HG03565 (cell line): ENCODE measurements at regions not wholly inside any gene's neighbourhood (a gene's known extent, or its start where the extent isn't known, plus 50 kb on each side); places are given as distances from the start of the nearest gene placed in this dataset.
"Not testable (repeated sequence)": the region's sequence is repeated elsewhere in the genome, so short reads cannot be mapped to it uniquely, and the experiment has no call there.

Experiments
- ATAC-seq: cut with Tn5 transposase; IDR thresholded peaks from one replicate; pipeline ENCODE4 v1.9.1; 2021; ENCODE audit warnings: mild to moderate bottlenecking, moderate library complexity; ENCODE audit not compliant: unreplicated experiment

- ATAC-seq, result no peak
These were observed 388.2 kb upstream of the LUZP2 start for GRCh38 chr11:24108609-24109008.

GRCh38 chr11:24122291-24122690 lies 374.6 kb upstream of the LUZP2 start:
- no peak for ATAC-seq

- no peak for ATAC-seq
These were observed 372.0 kb upstream of the LUZP2 start for GRCh38 chr11:24124876-24125275.

- ATAC-seq, result no peak
These were observed 365.2 kb upstream of the LUZP2 start for GRCh38 chr11:24131698-24132097.

DNA sequence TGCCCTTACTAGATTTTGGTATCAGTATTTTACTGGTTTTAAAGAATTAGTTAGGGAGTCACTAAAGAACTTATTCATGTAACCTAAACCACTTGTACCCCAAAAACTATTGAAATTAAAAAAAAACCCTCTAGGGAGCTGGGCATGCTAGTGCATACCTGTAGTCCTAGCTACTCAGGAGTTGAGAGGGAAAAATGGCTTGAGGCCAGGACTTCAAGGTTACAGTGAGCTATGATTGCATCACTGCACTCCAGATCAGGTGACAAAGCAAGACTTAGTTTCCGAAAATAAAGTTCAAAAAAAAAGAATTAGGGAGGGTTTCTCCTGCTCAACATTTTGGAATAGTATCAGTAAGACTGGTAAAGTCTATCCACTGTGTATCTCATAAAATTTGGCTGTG lies 364.4 kb upstream of the LUZP2 start:
- no peak for ATAC-seq

- no peak for ATAC-seq
These were observed 361.8 kb upstream of the LUZP2 start for GRCh38 chr11:24134879-24135589.

GRCh38 chr11:24142062-24142461 lies 354.8 kb upstream of the LUZP2 start:
- ATAC-seq, result no peak

DNA sequence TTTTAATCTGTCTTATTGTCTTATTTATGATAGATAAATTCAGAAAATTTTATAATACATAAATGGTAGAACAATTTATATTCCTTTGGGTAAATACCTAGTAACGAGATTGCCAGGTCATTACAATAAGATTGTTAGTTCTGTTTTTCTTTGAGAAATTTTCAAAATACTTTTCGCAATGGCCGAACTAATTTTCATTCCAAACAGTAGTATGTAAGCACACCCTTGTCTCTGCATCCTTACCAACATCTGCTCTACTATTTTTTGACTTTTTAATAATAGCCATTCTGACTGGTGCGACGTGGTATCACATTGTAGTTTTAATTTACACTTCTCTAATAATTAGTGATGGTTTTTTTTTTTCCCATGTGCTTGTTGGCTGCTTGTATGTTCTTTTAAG lies 351.4 kb upstream of the LUZP2 start:
- no peak for ATAC-seq

DNA sequence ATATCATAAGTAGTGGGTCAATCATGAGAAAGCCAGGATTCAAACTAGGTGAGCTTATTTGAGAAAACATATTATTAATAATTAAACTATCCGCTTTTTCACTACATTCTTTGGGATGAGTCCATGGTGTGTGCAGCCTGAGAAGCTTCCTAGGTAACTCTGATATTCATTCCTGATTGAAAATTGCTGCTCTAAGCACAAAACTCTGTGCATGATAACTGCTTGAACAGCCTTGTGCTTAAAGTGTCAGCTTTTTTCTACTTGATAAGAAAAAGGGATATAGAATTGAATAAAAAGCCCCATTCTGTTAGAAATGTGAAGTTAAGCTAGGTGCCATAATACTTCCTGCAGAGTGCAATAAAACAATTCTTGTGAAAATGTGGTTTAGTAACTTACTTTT lies 343.5 kb upstream of the LUZP2 start:
- ATAC-seq, result no peak

- no peak for ATAC-seq
These were observed 341.1 kb upstream of the LUZP2 start for GRCh38 chr11:24155792-24156191.

DNA sequence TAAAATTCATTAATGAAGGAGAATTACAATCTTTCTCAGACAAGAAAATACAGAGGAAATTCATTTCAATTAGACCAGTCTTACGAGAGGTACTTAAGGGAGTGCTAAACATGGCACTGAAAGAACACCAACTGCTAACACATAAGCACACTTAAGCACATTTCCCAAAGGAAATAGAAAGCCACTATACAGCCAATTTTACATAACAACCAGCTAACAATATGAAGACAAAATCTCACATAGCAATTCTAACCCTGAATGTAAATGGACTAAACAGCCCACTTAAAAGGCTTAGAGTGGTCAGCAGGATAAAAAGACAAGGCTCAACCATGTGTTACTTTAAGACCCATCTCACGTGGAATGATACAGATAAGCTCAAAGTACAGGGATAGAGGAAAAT lies 339.5 kb upstream of the LUZP2 start:
- no peak for ATAC-seq

GRCh38 chr11:24161587-24161986 lies 335.3 kb upstream of the LUZP2 start:
- no peak for ATAC-seq

DNA sequence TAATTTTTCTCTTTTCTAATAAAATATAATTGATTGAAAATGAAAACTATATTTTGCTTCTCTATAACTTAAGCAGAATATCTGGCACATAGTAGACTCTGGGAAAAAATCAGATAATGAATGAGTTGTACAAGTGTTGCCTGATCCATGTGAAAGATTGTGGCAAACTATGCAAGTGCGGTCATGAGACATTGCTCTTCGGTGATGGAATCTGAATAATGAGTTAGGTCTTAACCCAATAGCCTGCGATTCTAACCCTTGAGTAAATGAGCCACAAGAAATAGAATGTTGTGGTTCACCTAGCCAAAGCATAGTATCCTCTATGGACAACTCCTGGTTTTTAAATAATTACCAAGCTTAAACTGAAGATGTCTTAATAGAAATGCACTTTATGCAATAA lies 333.7 kb upstream of the LUZP2 start:
- ATAC-seq, result no peak

GRCh38 chr11:24163841-24164240 lies 333.0 kb upstream of the LUZP2 start:
- ATAC-seq, result no peak

DNA sequence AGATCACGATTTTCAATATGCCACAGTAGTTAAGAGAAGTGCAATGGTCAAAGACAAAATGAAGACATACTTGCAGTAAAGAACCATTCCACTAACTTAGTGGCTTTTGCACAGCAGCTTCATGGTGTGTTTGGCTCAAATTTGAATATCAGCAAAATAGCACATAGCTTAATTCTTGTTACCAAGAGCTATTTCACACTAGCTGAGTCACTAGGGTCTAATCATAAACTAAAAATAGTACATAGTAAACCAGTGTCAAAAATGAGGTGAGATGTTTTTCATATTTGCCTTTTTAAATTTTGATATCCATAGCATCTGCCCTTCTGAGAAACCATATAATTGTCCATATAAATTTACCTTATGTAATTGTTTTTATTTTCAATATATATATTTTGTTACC lies 325.0 kb upstream of the LUZP2 start:
- ATAC-seq, result no peak

DNA sequence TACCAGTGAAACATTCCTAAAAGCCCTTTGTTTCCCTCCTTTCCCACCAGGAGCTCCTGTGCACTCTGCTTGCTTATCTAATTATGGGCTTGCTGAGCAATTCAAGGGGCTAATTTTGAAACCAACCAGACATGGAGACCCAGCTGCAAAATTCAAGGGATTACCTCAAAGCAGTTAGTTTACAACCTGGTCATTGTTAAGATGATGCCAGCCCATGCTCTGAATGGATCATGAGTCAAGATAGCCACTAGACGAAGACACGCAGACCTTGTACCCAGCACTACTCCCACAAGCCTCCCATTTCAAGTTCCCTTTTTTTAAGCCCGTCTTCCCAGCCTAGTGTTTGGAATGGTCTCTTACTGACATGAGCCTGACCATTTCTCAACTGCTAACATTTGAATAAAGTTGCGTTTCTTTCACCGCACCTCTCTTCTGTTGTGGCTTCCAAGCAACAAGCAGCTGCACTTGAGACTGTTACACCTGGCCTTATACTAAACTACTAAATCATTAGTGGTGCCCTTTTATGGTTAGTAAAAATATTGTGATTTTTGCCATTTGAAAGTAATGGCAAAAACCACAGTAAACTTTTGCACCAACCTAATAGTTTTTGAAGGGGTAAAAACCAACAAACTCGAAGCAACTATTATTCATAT lies 315.3 kb upstream of the LUZP2 start:
- no peak for ATAC-seq

DNA sequence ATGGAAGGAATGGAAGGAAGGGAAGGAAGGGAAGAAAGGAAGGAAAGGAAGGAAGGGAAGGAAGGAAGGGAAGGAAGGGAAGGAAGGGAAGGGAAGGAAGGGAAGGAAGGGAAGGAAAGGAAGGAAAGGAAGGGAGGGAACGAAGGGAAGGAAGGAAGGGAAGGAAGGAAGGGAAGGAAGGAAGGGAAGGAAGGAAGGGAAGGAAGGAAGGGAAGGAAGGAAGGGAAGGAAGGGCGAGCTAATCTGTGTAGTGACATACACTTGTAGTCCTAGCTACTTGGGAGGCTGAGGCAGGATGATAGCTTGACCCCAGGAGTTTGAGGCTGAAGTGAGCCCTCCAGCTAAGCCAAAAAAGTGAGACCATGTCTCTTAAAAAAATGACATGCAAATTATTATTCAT lies 311.3 kb upstream of the LUZP2 start:
- not testable (repeated sequence) for ATAC-seq

DNA sequence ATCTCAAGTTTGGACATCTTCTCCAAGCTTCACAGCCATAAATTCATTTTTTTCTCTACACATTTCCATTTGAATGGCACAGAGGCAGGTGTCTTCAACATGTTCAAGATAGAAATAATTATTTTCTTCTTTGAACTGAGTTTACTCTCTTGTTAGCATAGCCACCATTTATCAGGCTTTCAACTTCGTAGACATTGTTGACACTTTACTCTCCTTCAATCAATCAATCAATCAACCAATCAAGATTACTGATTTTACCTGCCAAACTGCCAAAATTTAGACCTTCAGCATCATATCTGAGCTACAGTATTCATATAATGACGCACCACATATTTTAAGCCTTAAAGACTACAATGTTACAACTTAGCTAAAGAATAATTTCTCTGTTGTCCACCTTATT lies 300.1 kb upstream of the LUZP2 start:
- no peak for ATAC-seq

GRCh38 chr11:24198481-24198880 lies 298.4 kb upstream of the LUZP2 start:
- no peak for ATAC-seq

DNA sequence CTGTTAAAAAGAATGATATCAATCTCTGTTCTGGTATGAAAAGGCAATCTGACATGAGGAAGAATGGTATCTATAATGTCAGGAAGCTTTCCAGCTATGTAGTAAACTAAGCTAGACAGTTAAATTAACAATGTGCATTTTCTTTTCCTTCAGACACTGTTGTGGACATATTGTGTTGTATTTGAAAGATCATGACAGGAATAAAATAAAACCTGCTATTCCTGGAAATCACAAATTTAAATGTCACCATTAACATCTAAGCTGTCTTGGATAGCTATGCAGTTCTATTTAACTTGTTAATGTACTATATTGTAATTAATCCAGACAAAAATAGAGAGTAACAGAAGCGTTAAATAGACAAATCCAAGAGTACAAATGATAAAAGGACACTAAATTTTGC lies 297.4 kb upstream of the LUZP2 start:
- ATAC-seq, result no peak

DNA sequence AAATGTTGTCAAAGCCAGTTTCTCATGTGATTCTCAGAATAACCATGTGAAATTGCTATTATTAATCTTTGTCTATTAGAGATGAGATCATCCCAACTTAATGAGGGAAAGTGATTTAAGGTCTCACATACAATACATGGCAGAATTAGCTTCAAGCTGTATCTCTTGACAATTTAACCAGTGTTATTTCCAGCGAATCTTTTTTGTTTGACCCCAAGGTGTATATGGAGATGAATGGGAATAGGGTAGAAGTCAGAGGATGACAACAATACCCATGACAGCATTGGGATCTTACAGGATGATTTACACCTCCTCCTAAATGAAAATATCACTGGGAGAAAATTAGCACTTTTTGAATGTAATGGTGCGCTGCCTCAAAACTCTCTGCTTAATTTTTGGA lies 290.8 kb upstream of the LUZP2 start:
- no peak for ATAC-seq

GRCh38 chr11:24206511-24206910 lies 290.3 kb upstream of the LUZP2 start:
- no peak for ATAC-seq

- no peak for ATAC-seq
These were observed 280.4 kb upstream of the LUZP2 start for GRCh38 chr11:24216488-24216887.
